Adrenal gland (tissue), 9 donors: ENCODE measurements at regions not wholly inside any gene's neighbourhood (a gene's known extent, or its start where the extent isn't known, plus 50 kb on each side); places are given as distances from the start of the nearest gene placed in this dataset.

Source experiments
- DNase-seq, 7 donors: peaks; one replicate each; pipeline ENCODE4 v3.0.0-alpha.2; 2019 to 2020
- H3K27ac ChIP-seq, 5 donors: fragments of 200-600 bp; sonication (generic) in 4 of 5; 1 replicate in 3 of 5; 2 replicates in 2 of 5; pipeline versions ENCODE4 v1.5.1 to v1.8.0; 2016 to 2020; ENCODE audit warnings: mild to moderate bottlenecking in 1 of 5
- H3K27me3 ChIP-seq: fragments of 200-600 bp; 2 replicates; pipeline ENCODE4 v1.8.0; 2021
- H3K36me3 ChIP-seq, 2 donors: fragments of 200-600 bp; replicated peaks in 1 of 2; 1 replicate in 1 of 2; 2 replicates in 1 of 2; pipeline versions ENCODE4 v1.5.1 to v1.8.0; 2018 to 2022
- H3K4me1 ChIP-seq, 2 donors: fragments of 200-600 bp; replicated peaks in 1 of 2; 1 replicate in 1 of 2; 2 replicates in 1 of 2; pipeline versions ENCODE4 v1.5.1 to v1.8.0; 2018 to 2021
- H3K4me3 ChIP-seq, 4 donors: fragments of 200-600 bp; sonication (generic) in 3 of 4; one replicate each; pipeline ENCODE4 v1.5.1; 2016 to 2018
- H3K9me3 ChIP-seq, 3 donors: fragments of 200-600 bp; sonication (generic) in 1 of 3; replicated peaks in 1 of 3; 1 replicate in 2 of 3; 2 replicates in 1 of 3; pipeline versions ENCODE4 v1.5.1 to v1.8.0; 2016 to 2021
- POLR2A ChIP-seq, 2 donors: fragments of 450-650 bp; IDR thresholded peaks; one replicate each; pipeline ENCODE4 v1.6.1; 2017; ENCODE audit warnings: antibody characterized with exemption in 2 of 2, mild to moderate bottlenecking in 2 of 2, moderate library complexity in 1 of 2
- WGBS, 4 donors: extraction: QIAGEN DNeasy Blood & Tissue Kit in 2 of 4; methylation state at CpG; one replicate each; pipeline versions ENCODE4 v1.1.5 to v1.1.7; 2013 to 2017; 5-methylcytosine and 5-hydroxymethylcytosine counted together
- intact Hi-C, 2 donors: fragments of 100-400 bp; cut with DNase I; formaldehyde crosslinking; loops; one replicate each; pipeline versions ENCODE4 v1.14.1 to v1.15.0; 2022 to 2023
- TF ChIP-seq, protein P1 (sequence below), 6 experiments: fragments of 450-650 bp in 4 of 6; fragments of 200-600 bp in 2 of 6; sonication (generic) in 1 of 6; IDR thresholded peaks; 1 replicate in 5 of 6; 2 replicates in 1 of 6; pipeline versions ENCODE4 v1.5.1 to v1.8.0; 2016 to 2021; ENCODE audit warnings: antibody characterized with exemption in 6 of 6, mild to moderate bottlenecking in 2 of 6, moderate library complexity in 1 of 6
- donor health status: healthy with polysubstance abuse.
- donor health status: Bipolar disorder and iron deficiency.
- donor health status: DM: yes; HTN: yes; CAD: no.
- donor health status: DM: no; HTN: no; CAD: no.
- donor health status: DM: no; HTN: no; CAD: no.

DNA sequence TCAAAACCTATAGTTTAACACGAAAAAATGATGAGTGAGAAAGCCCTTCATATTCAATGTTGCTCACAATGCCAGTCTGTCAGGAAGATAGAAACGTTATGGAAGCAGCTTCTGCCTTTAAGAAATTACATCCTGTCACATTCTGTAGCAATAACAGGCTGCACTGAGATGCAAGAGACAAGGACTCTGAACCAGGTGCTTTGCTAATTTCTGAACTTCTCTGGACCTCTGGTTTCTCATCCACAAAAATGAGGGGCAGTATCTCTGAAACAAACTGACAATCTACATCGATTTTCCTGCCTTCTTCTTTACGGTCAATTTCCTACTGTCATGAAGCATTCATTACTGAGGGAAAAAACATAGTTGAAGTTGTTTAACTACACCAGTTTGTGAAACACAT, 234.0 kb downstream of the SNX13 start:
- Histone ChIP-seq H3K9me3 (peaks cover 0 to under 1% (median 0%) of the 10 kb centered on the region in 3 donors), H3K27ac (no peak overlapping the region)
- intact Hi-C loops, result loop anchor here in 1 of 2 donors (10.0 kb wide), 1 partner anchor 619 kb away; no protein-coding TSS in a partner anchor

DNA sequence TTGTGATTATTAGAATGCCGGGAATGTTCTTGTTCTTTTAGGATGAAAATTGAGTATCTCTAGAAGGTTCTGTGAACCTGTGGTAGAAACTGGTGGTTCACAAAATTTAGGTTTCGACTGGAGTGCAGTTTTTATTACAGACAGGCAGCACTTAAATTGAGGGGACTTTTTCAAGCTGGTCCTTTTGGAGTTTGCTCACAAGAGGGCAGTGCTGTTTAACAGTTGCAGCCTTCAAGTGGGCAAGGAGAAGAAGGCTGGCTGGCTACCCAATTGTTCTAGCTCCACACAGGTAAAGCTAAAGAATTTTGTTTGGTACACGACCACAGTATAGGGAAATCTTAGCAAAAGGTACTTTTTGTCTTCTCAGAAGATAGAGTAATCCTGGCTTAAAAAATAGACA, 233.6 kb downstream of the SNX13 start:
- Histone ChIP-seq H3K36me3 (no peaks in the 10 kb centered on the region), H3K27ac (no peak overlapping the region), H3K9me3 (no peaks in the 10 kb centered on the region), H3K27me3 (no peaks in the 10 kb centered on the region), H3K4me1 (no peaks in the 10 kb centered on the region), H3K4me3 (no peak overlapping the region)
- 17 to 22% (median 20%) methylated on average over 3 of the region's 3 CpGs for WGBS, 4 donors
- DNase-seq, result peak; percentile 34 to 72 (median 54)
- TF ChIP-seq, protein P1, sequence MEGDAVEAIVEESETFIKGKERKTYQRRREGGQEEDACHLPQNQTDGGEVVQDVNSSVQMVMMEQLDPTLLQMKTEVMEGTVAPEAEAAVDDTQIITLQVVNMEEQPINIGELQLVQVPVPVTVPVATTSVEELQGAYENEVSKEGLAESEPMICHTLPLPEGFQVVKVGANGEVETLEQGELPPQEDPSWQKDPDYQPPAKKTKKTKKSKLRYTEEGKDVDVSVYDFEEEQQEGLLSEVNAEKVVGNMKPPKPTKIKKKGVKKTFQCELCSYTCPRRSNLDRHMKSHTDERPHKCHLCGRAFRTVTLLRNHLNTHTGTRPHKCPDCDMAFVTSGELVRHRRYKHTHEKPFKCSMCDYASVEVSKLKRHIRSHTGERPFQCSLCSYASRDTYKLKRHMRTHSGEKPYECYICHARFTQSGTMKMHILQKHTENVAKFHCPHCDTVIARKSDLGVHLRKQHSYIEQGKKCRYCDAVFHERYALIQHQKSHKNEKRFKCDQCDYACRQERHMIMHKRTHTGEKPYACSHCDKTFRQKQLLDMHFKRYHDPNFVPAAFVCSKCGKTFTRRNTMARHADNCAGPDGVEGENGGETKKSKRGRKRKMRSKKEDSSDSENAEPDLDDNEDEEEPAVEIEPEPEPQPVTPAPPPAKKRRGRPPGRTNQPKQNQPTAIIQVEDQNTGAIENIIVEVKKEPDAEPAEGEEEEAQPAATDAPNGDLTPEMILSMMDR (IDR thresholded peaks at IDR 0.05), result peak; percentile 31 to 70 (median 56)
- no peak for TF ChIP-seq POLR2A (IDR thresholded peaks at IDR 0.05)
- intact Hi-C loops, result loop anchor here in 1 of 2 donors (10.0 kb wide), 1 partner anchor 618 kb away; no protein-coding TSS in a partner anchor

More for the DNA sequence above, 234.0 kb downstream of the SNX13 start:
- no peaks in the 10 kb centered on the region for H3K4me1 ChIP-seq
- H3K27me3 ChIP-seq, result no peaks in the 10 kb centered on the region
- H3K36me3 ChIP-seq, result no peaks in the 10 kb centered on the region
- DNase-seq, result no peak
- 40 to 46% (median 44%) methylated on average over 4 of the region's 4 CpGs for WGBS, 4 donors
- TF ChIP-seq POLR2A (IDR thresholded peaks at IDR 0.05), result no peak
- TF ChIP-seq, protein P1 (IDR thresholded peaks at IDR 0.05), result no peak
- no peak overlapping the region for H3K4me3 ChIP-seq

DNA sequence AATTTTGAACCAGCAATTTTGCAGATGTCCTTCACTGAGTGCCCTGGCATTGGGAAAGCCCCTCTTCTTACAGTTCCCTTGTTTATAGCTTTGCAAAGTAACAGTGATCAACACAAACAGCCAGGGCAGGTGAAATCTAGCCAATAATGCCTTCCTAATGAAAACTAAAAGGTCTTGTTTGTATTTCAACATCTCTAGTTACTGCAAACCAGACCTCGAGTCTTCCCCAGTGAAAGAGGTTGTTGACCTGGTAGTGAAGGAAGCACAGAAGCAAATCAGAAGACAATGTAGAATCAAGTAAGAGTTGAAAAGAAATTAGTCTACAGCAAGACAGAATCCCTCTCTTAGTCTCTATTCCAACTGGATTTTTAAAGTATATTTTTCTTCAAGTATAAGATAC, 231.2 kb downstream of the SNX13 start:
- Histone ChIP-seq H3K36me3 (no peaks in the 10 kb centered on the region), H3K4me3 (no peak overlapping the region), H3K9me3 (no peaks in the 10 kb centered on the region), H3K27me3 (no peaks in the 10 kb centered on the region), H3K27ac (no peak overlapping the region), H3K4me1 (no peaks in the 10 kb centered on the region)
- intact Hi-C loops, result loop anchor here in 1 of 2 donors (10.0 kb wide), 1 partner anchor 616 kb away; no protein-coding TSS in a partner anchor
- no peak for TF ChIP-seq POLR2A (IDR thresholded peaks at IDR 0.05)
- TF ChIP-seq, protein P1 (IDR thresholded peaks at IDR 0.05), result no peak
- DNase-seq, result no peak
- WGBS, 4 donors, result 54 to 75% (median 61%) methylated on average over 1 of the region's 1 CpG

DNA sequence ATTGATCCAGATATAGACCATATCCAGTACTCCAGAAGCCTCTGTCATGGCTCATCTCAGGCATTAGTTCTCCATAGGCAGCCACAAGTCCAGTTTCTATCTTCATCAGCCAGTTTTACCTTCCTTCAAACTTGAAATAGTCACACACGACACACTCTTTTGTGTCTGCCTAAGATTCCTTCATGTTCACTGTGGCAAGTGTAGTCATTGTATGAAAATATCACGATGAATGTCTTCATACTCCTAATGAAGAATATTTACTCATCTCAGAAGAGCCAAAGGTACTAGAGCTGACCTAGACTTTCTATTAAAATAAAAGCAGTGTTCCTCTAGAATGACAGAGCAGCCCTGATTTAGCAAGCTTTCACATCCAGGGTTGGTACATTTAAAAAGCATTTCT, 230.7 kb downstream of the SNX13 start:
- Histone ChIP-seq H3K36me3 (no peaks in the 10 kb centered on the region), H3K27me3 (no peaks in the 10 kb centered on the region), H3K9me3 (no peaks in the 10 kb centered on the region), H3K4me3 (no peak overlapping the region), H3K4me1 (no peaks in the 10 kb centered on the region), H3K27ac (no peak overlapping the region)
- WGBS, 4 donors, result 82 to 95% (median 85%) methylated on average over 2 of the region's 2 CpGs
- intact Hi-C loops, result loop anchor here in 1 of 2 donors (10.0 kb wide), 1 partner anchor 615 kb away; no protein-coding TSS in a partner anchor
- no peak for DNase-seq
- TF ChIP-seq POLR2A (IDR thresholded peaks at IDR 0.05), result no peak
- TF ChIP-seq, protein P1 (IDR thresholded peaks at IDR 0.05), result no peak
